Astrocyte (in vitro differentiated cells and primary cell): ENCODE measurements at regions not wholly inside any gene's neighbourhood (a gene's known extent, or its start where the extent isn't known, plus 50 kb on each side); places are given as distances from the start of the nearest gene placed in this dataset.

Experiments
- DNase-seq: peaks from one replicate; pipeline ENCODE4 v3.0.0-alpha.2; 2010; ENCODE audit warnings: low read depth
- FAIRE-seq: peaks from 2 replicates; lab custom pipeline; 2011; peaks lifted over from hg19 to GRCh38; lab: Jason Lieb, UNC
- H2AFZ ChIP-seq: 2 replicates; pipeline ENCODE4 v1.6.0; 2012; ENCODE audit warnings: low read depth, low read length, inconsistent platforms
- H3K27ac ChIP-seq: 2 replicates; pipeline ENCODE4 v1.5.1; 2011; ENCODE audit warnings: low read depth, low read length, inconsistent platforms
- H3K27me3 ChIP-seq: 2 replicates; pipeline ENCODE4 v1.6.0; 2011; ENCODE audit warnings: low read length, inconsistent platforms; ENCODE audit not compliant: insufficient read depth
- H3K36me3 ChIP-seq: 2 replicates; pipeline ENCODE4 v1.5.1; 2011; ENCODE audit warnings: low read length, inconsistent platforms; ENCODE audit not compliant: insufficient read depth
- H3K4me1 ChIP-seq: 2 replicates; pipeline ENCODE4 v1.5.1; 2011; ENCODE audit warnings: low read length, inconsistent platforms; ENCODE audit not compliant: insufficient read depth
- H3K4me2 ChIP-seq: 2 replicates; pipeline ENCODE4 v1.6.0; 2012; ENCODE audit warnings: low read length, inconsistent platforms
- H3K4me3 ChIP-seq: 2 replicates; pipeline ENCODE4 v1.5.1; 2011; ENCODE audit warnings: low read depth, mild to moderate bottlenecking, low read length, inconsistent platforms; ENCODE audit not compliant: insufficient read depth
- H3K79me2 ChIP-seq: 2 replicates; pipeline ENCODE4 v1.6.0; 2012; ENCODE audit warnings: mild to moderate bottlenecking, low read length, inconsistent platforms; ENCODE audit not compliant: insufficient read depth
- H3K9ac ChIP-seq: 2 replicates; pipeline ENCODE4 v1.6.0; 2012; ENCODE audit warnings: mild to moderate bottlenecking, low read length, inconsistent platforms
- H3K9me3 ChIP-seq: 2 replicates; pipeline ENCODE4 v1.5.1; 2012; ENCODE audit warnings: low read depth, mild to moderate bottlenecking, low read length, inconsistent platforms; ENCODE audit not compliant: insufficient read depth
- H4K20me1 ChIP-seq: 2 replicates; pipeline ENCODE4 v1.6.0; 2012; ENCODE audit warnings: low read length, inconsistent platforms; ENCODE audit not compliant: insufficient read depth
- H3K27ac Mint-ChIP-seq: one replicate; pipeline ENCODE4 v1.8.0; 2021; ENCODE audit warnings: mild to moderate bottlenecking, mixed read lengths; ENCODE audit not compliant: unreplicated experiment
- H3K27me3 Mint-ChIP-seq: one replicate; pipeline ENCODE4 v1.8.0; 2021; ENCODE audit warnings: low read depth, mixed read lengths; ENCODE audit not compliant: unreplicated experiment
- H3K36me3 Mint-ChIP-seq: one replicate; pipeline ENCODE4 v1.8.0; 2021; ENCODE audit warnings: low read depth, mixed read lengths; ENCODE audit not compliant: unreplicated experiment
- H3K4me1 Mint-ChIP-seq: one replicate; pipeline ENCODE4 v1.8.0; 2021; ENCODE audit warnings: low read depth, mixed read lengths; ENCODE audit not compliant: unreplicated experiment
- H3K4me3 Mint-ChIP-seq: one replicate; pipeline ENCODE4 v1.8.0; 2021; ENCODE audit warnings: mild to moderate bottlenecking, moderate library complexity, mixed read lengths; ENCODE audit not compliant: unreplicated experiment
- H3K9me3 Mint-ChIP-seq: one replicate; pipeline ENCODE4 v1.8.0; 2021; ENCODE audit warnings: mild to moderate bottlenecking, mixed read lengths; ENCODE audit not compliant: unreplicated experiment
- CTCF ChIP-seq: IDR thresholded peaks from 2 replicates; pipeline ENCODE4 v1.5.1; 2011; ENCODE audit warnings: low read depth, mild to moderate bottlenecking, inconsistent platforms, low read length, moderate library complexity; ENCODE audit not compliant: insufficient read depth
- EZH2 ChIP-seq: IDR thresholded peaks from 2 replicates; pipeline ENCODE4 v1.6.1; 2012; ENCODE audit warnings: mild to moderate bottlenecking, low read length, inconsistent platforms; ENCODE audit not compliant: insufficient read depth

- no peak for TF ChIP-seq CTCF
- TF ChIP-seq EZH2: no peak
- Histone ChIP-seq H3K4me1 (no peaks in the 10 kb centered on the region), H3K27me3 (no peaks in the 10 kb centered on the region), H3K9me3 (no peaks in the 10 kb centered on the region), H3K79me2 (no peaks in the 10 kb centered on the region), H4K20me1 (no peaks in the 10 kb centered on the region), H3K4me2 (no peak overlapping the region), H3K27ac (no peak overlapping the region), H3K36me3 (no peaks in the 10 kb centered on the region), H2AFZ (peak overlapping the region; percentile 13), H3K4me3 (no peak overlapping the region), H3K9ac (no peak overlapping the region)
- no peak overlapping the region for H3K27ac Mint-ChIP-seq
- H3K27me3 Mint-ChIP-seq: no peaks in the 10 kb centered on the region
- no peak overlapping the region for H3K4me3 Mint-ChIP-seq
- DNase-seq (peak; percentile 48), FAIRE-seq (no peak)
- H3K36me3 Mint-ChIP-seq: no peaks in the 10 kb centered on the region
- peaks cover 3% of the 10 kb centered on the region for H3K9me3 Mint-ChIP-seq
- no peaks in the 10 kb centered on the region for H3K4me1 Mint-ChIP-seq
Observed at GRCh38 chr6:82057846-82058554, 189.5 kb downstream of the IBTK start.

GRCh38 chr6:82056567-82056966 is 191.0 kb downstream of the IBTK start:
- Histone ChIP-seq H3K4me3 (no peak overlapping the region), H3K27me3 (no peaks in the 10 kb centered on the region), H3K9ac (no peak overlapping the region), H3K9me3 (no peaks in the 10 kb centered on the region), H3K4me1 (no peaks in the 10 kb centered on the region), H3K79me2 (no peaks in the 10 kb centered on the region), H3K27ac (no peak overlapping the region), H4K20me1 (no peaks in the 10 kb centered on the region), H3K4me2 (no peak overlapping the region), H2AFZ (no peak overlapping the region), H3K36me3 (no peaks in the 10 kb centered on the region)
- no peak for DNase-seq
- peaks cover 3% of the 10 kb centered on the region for H3K9me3 Mint-ChIP-seq
- no peak overlapping the region for H3K4me3 Mint-ChIP-seq
- H3K4me1 Mint-ChIP-seq: no peaks in the 10 kb centered on the region
- H3K27ac Mint-ChIP-seq: no peak overlapping the region
- no peak for TF ChIP-seq CTCF
- TF ChIP-seq EZH2: no peak
- FAIRE-seq: no peak
- H3K36me3 Mint-ChIP-seq: no peaks in the 10 kb centered on the region
- H3K27me3 Mint-ChIP-seq: no peaks in the 10 kb centered on the region
